Fibroblast of lung (primary cell): ENCODE measurements at regions not wholly inside any gene's neighbourhood (a gene's known extent, or its start where the extent isn't known, plus 50 kb on each side); places are given as distances from the start of the nearest gene placed in this dataset.
A peak's percentile ranks its signal among the peaks of the same experiment; 100 is the strongest.

ENCODE experiments used
- DNase-seq, 2 donors: peaks; one replicate each; pipeline versions ENCODE4 v3.0.0 to v3.0.0-alpha.2; 2010; ENCODE audit warnings: low read depth in 2 of 2
- H2AFZ ChIP-seq: 2 replicates; pipeline ENCODE4 v1.5.1; 2012; ENCODE audit warnings: low read length, control low read depth, inconsistent platforms
- H3K27ac ChIP-seq: 2 replicates; pipeline ENCODE4 v1.5.1; 2011; ENCODE audit warnings: low read length, control low read depth; ENCODE audit not compliant: insufficient read depth
- H3K27me3 ChIP-seq: 2 replicates; pipeline ENCODE4 v1.5.1; 2011; ENCODE audit warnings: mild to moderate bottlenecking, low read length; ENCODE audit not compliant: control insufficient read depth, insufficient read depth
- H3K36me3 ChIP-seq: 2 replicates; pipeline ENCODE4 v1.5.1; 2011; ENCODE audit warnings: low read length; ENCODE audit not compliant: control insufficient read depth, insufficient read depth
- H3K4me1 ChIP-seq: 2 replicates; pipeline ENCODE4 v1.5.1; 2011; ENCODE audit warnings: low read length; ENCODE audit not compliant: control insufficient read depth, insufficient read depth; ENCODE audit errors: extremely low read depth
- H3K4me2 ChIP-seq: 2 replicates; pipeline ENCODE4 v1.5.1; 2011; ENCODE audit warnings: low read length, control low read depth; ENCODE audit not compliant: insufficient read depth; ENCODE audit errors: extremely low read depth
- H3K4me3 ChIP-seq, 4 experiments: fragments of 200-600 bp in 1 of 4; sonication (generic) in 1 of 4; replicated peaks in 1 of 4; 2 replicates each; pipeline ENCODE4 v1.5.1; 2011 to 2016; ENCODE audit warnings: low read length in 4 of 4, low read depth in 3 of 4, mild to moderate bottlenecking in 3 of 4, control low read depth in 2 of 4, inconsistent platforms in 1 of 4, mixed read lengths in 1 of 4; ENCODE audit not compliant: insufficient read depth in 1 of 4; ENCODE audit errors: control extremely low read depth in 1 of 4
- H3K79me2 ChIP-seq: 2 replicates; pipeline ENCODE4 v1.5.1; 2012; ENCODE audit warnings: mild to moderate bottlenecking, low read length, inconsistent platforms; ENCODE audit not compliant: control insufficient read depth, insufficient read depth
- H3K9ac ChIP-seq: 2 replicates; pipeline ENCODE4 v1.5.1; 2011; ENCODE audit warnings: mild to moderate bottlenecking, low read length, control low read depth; ENCODE audit not compliant: insufficient read depth
- H3K9me3 ChIP-seq: 2 replicates; pipeline ENCODE4 v1.5.1; 2012; ENCODE audit warnings: low read depth, low read length; ENCODE audit not compliant: control insufficient read depth, insufficient read depth
- H4K20me1 ChIP-seq: 2 replicates; pipeline ENCODE4 v1.5.1; 2011; ENCODE audit warnings: low read length; ENCODE audit not compliant: control insufficient read depth, insufficient read depth; ENCODE audit errors: extremely low read depth
- CTCF ChIP-seq, 2 donors: IDR thresholded peaks in 1 of 2; conservative IDR thresholded peaks in 1 of 2; 1 replicate in 1 of 2; 2 replicates in 1 of 2; pipeline ENCODE4 v1.5.1; 2011 to 2012; ENCODE audit warnings: low read length in 2 of 2, control low read depth in 1 of 2, inconsistent platforms in 1 of 2, low read depth in 1 of 2, mild to moderate bottlenecking in 1 of 2
- EZH2 ChIP-seq: IDR thresholded peaks from 2 replicates; pipeline ENCODE4 v1.5.1; 2012; ENCODE audit warnings: low read length, control low read depth, mild to moderate bottlenecking; ENCODE audit errors: missing control alignments

GRCh38 chr12:45502481-45503128, 226.9 kb upstream of the ARID2 start:
- no peaks in the 10 kb centered on the region for H4K20me1 ChIP-seq
- H3K79me2 ChIP-seq, result no peaks in the 10 kb centered on the region
- no peak overlapping the region for H2AFZ ChIP-seq
- TF ChIP-seq EZH2 (no peak), CTCF (conservative IDR thresholded peaks at IDR 0.05 in 1 of 2, IDR thresholded peaks at IDR 0.05 in 1 of 2; ENCODE audit: low read depth in 1 of 2, low read length in 2 of 2) (no peak)
- no peak overlapping the region for H3K27ac ChIP-seq
- H3K4me2 ChIP-seq, result no peak overlapping the region
- no peak overlapping the region for H3K9ac ChIP-seq
- no peaks in the 10 kb centered on the region for H3K9me3 ChIP-seq
- no peaks in the 10 kb centered on the region for H3K4me1 ChIP-seq
- H3K27me3 ChIP-seq, result no peaks in the 10 kb centered on the region
- DNase-seq, result no peak
- H3K36me3 ChIP-seq, result no peaks in the 10 kb centered on the region
- H3K4me3 ChIP-seq, result no peak overlapping the region

GRCh38 chr12:45503899-45504298, 225.6 kb upstream of the ARID2 start:
- no peak overlapping the region for H3K27ac ChIP-seq
- H3K9me3 ChIP-seq, result no peaks in the 10 kb centered on the region
- H3K36me3 ChIP-seq, result no peaks in the 10 kb centered on the region
- H3K27me3 ChIP-seq, result no peaks in the 10 kb centered on the region
- no peak overlapping the region for H3K4me3 ChIP-seq
- no peaks in the 10 kb centered on the region for H3K79me2 ChIP-seq
- H4K20me1 ChIP-seq, result no peaks in the 10 kb centered on the region
- H3K4me2 ChIP-seq, result no peak overlapping the region
- TF ChIP-seq CTCF (conservative IDR thresholded peaks at IDR 0.05 in 1 of 2, IDR thresholded peaks at IDR 0.05 in 1 of 2; ENCODE audit: low read depth in 1 of 2, low read length in 2 of 2) (no peak), EZH2 (no peak)
- peak in 1 of 2 donors; percentile 13 for DNase-seq
- H3K9ac ChIP-seq, result no peak overlapping the region
- H2AFZ ChIP-seq, result no peak overlapping the region
- no peaks in the 10 kb centered on the region for H3K4me1 ChIP-seq

GRCh38 chr12:45504316-45505010, 225.0 kb upstream of the ARID2 start:
- H3K36me3 ChIP-seq, result no peaks in the 10 kb centered on the region
- H3K4me2 ChIP-seq, result no peak overlapping the region
- H3K9me3 ChIP-seq, result no peaks in the 10 kb centered on the region
- no peak overlapping the region for H3K4me3 ChIP-seq
- no peaks in the 10 kb centered on the region for H3K79me2 ChIP-seq
- TF ChIP-seq EZH2, result no peak
- no peak for TF ChIP-seq CTCF (conservative IDR thresholded peaks at IDR 0.05 in 1 of 2, IDR thresholded peaks at IDR 0.05 in 1 of 2; ENCODE audit: low read depth in 1 of 2, low read length in 2 of 2)
- no peak overlapping the region for H2AFZ ChIP-seq
- DNase-seq, result no peak
- H4K20me1 ChIP-seq, result no peaks in the 10 kb centered on the region
- no peak overlapping the region for H3K9ac ChIP-seq
- no peaks in the 10 kb centered on the region for H3K27me3 ChIP-seq
- H3K27ac ChIP-seq, result no peak overlapping the region
- H3K4me1 ChIP-seq, result no peaks in the 10 kb centered on the region
